ENCODE measurements at regions not wholly inside any gene's neighbourhood (a gene's known extent, or its start where the extent isn't known, plus 50 kb on each side); places are given as distances from the start of the nearest gene placed in this dataset.

DNA sequence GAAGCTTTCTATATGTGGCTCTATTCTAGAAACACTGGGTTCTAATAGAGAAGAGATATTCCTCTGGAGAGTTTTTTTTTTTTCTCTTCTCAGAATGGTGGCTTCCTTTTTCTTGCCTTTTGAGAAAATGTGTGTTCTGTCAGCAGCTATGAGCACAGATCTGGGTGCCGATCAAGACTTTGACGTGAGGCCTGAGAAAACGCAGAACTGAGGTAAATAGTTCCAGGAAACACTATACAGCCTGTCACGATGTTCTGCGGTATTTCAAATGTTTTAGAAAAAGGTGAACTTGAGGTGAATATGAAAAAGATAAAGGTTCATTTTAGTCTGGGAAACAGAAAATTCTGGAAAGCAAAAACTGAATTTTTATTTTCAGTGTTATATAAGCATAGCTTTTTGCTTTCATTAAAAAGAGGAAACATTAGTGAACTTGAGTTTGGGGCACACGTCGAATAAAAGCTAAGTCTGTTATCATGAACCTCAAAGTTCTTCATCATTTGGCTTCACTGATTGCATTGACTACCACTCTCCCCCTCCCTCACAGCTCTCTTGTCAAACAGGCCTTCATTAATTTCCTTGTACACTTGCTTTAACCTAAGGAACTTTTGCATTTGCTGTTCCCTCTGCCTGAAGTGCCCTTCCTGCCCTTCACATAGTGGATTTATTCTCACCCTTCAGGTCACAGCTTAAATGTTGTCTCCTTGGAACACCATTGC lies 265.1 kb downstream of the NFKBIZ start:
- no peak for DNase-seq (ENCODE audit: low read depth)
- H3K4me3 ChIP-seq (ENCODE audit: low read depth, low read length), result no peak overlapping the region
- TF ChIP-seq, protein P1, sequence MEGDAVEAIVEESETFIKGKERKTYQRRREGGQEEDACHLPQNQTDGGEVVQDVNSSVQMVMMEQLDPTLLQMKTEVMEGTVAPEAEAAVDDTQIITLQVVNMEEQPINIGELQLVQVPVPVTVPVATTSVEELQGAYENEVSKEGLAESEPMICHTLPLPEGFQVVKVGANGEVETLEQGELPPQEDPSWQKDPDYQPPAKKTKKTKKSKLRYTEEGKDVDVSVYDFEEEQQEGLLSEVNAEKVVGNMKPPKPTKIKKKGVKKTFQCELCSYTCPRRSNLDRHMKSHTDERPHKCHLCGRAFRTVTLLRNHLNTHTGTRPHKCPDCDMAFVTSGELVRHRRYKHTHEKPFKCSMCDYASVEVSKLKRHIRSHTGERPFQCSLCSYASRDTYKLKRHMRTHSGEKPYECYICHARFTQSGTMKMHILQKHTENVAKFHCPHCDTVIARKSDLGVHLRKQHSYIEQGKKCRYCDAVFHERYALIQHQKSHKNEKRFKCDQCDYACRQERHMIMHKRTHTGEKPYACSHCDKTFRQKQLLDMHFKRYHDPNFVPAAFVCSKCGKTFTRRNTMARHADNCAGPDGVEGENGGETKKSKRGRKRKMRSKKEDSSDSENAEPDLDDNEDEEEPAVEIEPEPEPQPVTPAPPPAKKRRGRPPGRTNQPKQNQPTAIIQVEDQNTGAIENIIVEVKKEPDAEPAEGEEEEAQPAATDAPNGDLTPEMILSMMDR (IDR thresholded peaks at IDR 0.05; ENCODE audit: control insufficient read depth, extremely low read depth, insufficient read depth), result no peak

DNA sequence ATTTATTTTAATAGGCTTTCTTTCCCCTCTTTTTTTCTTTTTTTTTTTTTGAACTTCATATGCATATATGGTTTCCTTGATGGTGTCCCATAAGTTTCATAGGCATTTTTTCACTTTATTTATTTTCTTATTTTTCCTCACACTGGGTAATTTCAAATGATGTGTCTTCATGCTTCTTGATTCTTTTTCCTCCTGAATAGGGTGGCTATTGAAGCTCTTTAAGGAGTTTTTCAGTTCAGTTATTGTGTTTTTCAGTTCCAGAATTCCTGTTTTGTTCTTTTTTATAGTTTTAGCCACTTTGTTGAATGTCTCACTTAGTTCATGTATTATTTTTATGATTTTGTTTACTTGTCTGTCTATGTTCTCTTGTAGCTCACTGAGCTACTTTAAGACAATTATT lies 273.2 kb downstream of the NFKBIZ start:
- no peak overlapping the region for H3K4me3 ChIP-seq (ENCODE audit: low read depth, low read length)
- no peak for DNase-seq (ENCODE audit: low read depth)
- TF ChIP-seq, protein P1 (IDR thresholded peaks at IDR 0.05; ENCODE audit: control insufficient read depth, extremely low read depth, insufficient read depth), result no peak

DNA sequence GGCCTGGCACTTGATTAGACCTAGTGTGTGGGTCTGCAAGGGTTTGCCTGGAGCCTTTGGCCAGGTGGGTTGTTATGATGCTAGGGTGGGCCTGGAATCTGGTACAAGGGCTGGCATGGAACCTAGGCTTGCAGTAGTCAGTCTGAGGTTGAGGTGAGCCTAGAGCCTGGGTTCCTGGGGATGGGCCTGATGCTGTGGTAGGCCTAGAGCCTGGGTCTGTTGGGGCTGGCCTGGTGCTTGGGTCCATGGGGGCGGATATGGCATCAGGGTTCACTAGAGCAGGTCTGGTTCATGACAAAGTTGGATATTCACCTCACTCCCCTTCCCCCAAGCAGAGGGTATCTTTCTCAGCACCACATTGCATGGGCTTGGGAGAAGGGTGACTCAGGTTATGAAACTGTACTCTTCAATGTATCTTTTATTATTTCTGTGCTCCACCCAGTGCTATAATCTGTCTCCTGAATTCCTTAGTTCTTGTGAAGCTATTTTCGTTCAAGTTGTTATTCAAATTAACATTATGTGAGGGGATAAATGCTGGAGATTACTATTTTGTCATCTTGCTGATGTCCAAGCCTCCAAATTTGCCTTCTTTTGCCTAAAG lies 274.4 kb downstream of the NFKBIZ start:
- TF ChIP-seq, protein P1 (IDR thresholded peaks at IDR 0.05; ENCODE audit: control insufficient read depth, extremely low read depth, insufficient read depth), result no peak
- no peak for DNase-seq (ENCODE audit: low read depth)
- H3K4me3 ChIP-seq (ENCODE audit: low read depth, low read length), result no peak overlapping the region

DNA sequence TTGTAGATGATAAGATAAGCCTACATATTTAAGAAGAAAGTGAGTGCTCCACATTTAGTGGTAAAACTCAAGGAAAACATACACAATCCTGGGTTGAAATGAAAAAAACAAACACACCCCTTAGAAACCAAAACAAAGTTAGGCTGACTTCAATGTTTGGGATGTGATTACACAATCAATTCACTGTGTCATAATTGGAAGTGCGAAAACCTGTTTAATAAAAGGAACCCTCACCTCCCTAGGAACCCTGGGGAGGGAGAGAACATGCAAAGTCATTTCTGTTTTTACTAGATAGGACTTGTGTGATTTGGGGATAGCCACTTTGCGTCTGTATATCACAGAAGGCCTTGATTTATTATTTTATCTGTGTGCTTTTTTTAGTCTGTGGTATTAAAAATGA lies 275.0 kb downstream of the NFKBIZ start:
- H3K4me3 ChIP-seq (ENCODE audit: low read depth, low read length), result no peak overlapping the region
- DNase-seq (ENCODE audit: low read depth), result no peak
- TF ChIP-seq, protein P1 (IDR thresholded peaks at IDR 0.05; ENCODE audit: control insufficient read depth, extremely low read depth, insufficient read depth), result no peak

DNA sequence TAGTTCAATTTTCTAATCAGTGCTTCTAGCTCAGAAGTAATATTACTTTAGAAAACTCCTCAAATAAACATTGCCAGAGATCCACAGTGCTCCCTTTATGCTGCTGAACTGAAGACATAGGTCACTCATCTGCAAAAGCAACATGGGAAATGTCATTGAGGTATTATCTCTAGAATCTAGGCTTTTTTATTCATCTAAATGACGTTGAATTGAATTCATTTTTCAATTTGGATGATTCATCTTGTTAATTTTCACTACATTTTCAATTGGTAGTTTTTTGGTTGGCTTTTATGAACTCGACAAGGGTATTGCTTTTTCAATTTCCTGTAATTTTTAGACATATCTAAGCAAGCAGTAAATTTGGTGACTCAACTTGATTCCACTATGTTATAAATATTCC lies 275.4 kb downstream of the NFKBIZ start:
- no peak overlapping the region for H3K4me3 ChIP-seq (ENCODE audit: low read depth, low read length)
- no peak for DNase-seq (ENCODE audit: low read depth)
- TF ChIP-seq, protein P1 (IDR thresholded peaks at IDR 0.05; ENCODE audit: control insufficient read depth, extremely low read depth, insufficient read depth), result no peak

DNA sequence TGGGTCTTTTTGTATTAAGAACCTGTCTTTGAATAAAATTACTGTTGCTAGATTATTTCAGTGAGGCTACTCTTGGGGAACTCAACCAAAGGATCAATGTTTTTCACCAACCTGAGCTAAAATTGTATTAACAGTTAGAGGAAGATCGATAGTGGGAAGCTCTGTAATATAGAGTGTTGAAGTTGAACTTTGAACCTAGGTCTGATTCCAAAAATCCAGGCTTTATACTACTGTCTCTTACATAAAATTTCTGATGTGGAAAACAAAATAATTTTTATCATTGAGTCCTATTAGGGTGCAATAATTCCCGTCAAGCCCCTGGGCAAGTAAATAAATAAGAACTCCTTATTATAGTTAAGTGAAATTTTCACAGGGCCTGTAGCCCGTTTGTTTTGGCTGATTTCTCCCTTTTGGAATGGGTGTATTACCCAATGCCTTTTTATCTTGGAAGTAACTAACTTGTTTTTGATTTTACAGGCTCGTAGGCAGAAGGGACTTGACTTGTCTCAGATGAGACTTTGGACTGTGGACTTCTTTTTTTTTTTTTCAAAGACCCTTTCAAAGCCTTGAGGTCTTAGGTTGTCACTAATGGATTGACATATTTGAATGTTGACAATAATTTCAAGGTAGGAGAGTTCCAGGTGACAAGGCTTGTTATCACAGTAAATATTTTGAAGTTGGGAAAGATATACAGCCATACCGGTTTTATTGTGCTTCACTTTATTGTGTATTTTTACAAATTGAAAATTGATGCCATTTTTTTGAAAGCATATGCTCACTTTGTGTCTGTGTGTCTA lies 276.1 kb downstream of the NFKBIZ start:
- DNase-seq (ENCODE audit: low read depth), result peak; percentile 71
- no peak overlapping the region for H3K4me3 ChIP-seq (ENCODE audit: low read depth, low read length)
- TF ChIP-seq, protein P1 (IDR thresholded peaks at IDR 0.05; ENCODE audit: control insufficient read depth, extremely low read depth, insufficient read depth), result no peak
